ENCODE measurements at regions not wholly inside any gene's neighbourhood (a gene's known extent, or its start where the extent isn't known, plus 50 kb on each side); places are given as distances from the start of the nearest gene placed in this dataset.

- DNase-seq (ENCODE audit: low read depth, low spot score), result no peak
- no peak overlapping the region for H3K4me2 ChIP-seq (ENCODE audit: control insufficient read depth, extremely low read depth, insufficient read depth, low read depth, low read length)
- no peak overlapping the region for H3K4me3 ChIP-seq (ENCODE audit: control insufficient read depth in 2 of 3, extremely low read depth in 1 of 3, insufficient read depth in 2 of 3, low read depth in 1 of 3, low read length in 3 of 3)
- H4K20me1 ChIP-seq (ENCODE audit: control insufficient read depth, extremely low read depth, insufficient read depth, low read length), result no peaks in the 10 kb centered on the region
- peaks cover 4% of the 10 kb centered on the region for H3K9me3 ChIP-seq (ENCODE audit: control insufficient read depth, low read depth, low read length)
- H2AFZ ChIP-seq (ENCODE audit: control insufficient read depth, low read length), result no peak overlapping the region
- dilution Hi-C loops (cut with MboI; ENCODE audit: extremely low pct_ligation_motif_present, low sequenced_read_pairs), result no loop called here
- FAIRE-seq, result no peak
- H3K36me3 ChIP-seq (ENCODE audit: control insufficient read depth in 2 of 2, extremely low read depth in 1 of 2, insufficient read depth in 2 of 2, low read length in 2 of 2), result no peaks in the 10 kb centered on the region
- H3K9me1 ChIP-seq (ENCODE audit: control insufficient read depth, extremely low read depth, insufficient read depth, low read length), result no peaks in the 10 kb centered on the region
- H3K4me1 ChIP-seq (ENCODE audit: control insufficient read depth, extremely low read depth, insufficient read depth, low read length), result no peaks in the 10 kb centered on the region
- TF ChIP-seq CTCF (optimal IDR thresholded peaks at IDR 0.05 in 1 of 3, IDR thresholded peaks at IDR 0.05 in 1 of 3, conservative IDR thresholded peaks at IDR 0.05 in 1 of 3; ENCODE audit: extremely low read depth in 1 of 3, insufficient read depth in 2 of 3, low read length in 3 of 3) (no peak), EZH2 (IDR thresholded peaks at IDR 0.05; ENCODE audit: low read length) (no peak)
- no peaks in the 10 kb centered on the region for H3K27me3 ChIP-seq (ENCODE audit: control insufficient read depth, extremely low read depth, insufficient read depth, low read length)
- H3K79me2 ChIP-seq (ENCODE audit: control insufficient read depth, insufficient read depth, low read length), result no peaks in the 10 kb centered on the region
- H3K9ac ChIP-seq (ENCODE audit: control insufficient read depth, extremely low read depth, insufficient read depth, low read length), result no peak overlapping the region
- no peak overlapping the region for H3K27ac ChIP-seq (ENCODE audit: control insufficient read depth, insufficient read depth, low read length)
Observed at GRCh38 chr14:104248203-104249055, 110.0 kb downstream of the KIF26A start.

- Histone ChIP-seq H2AFZ (ENCODE audit: control insufficient read depth, low read length) (no peak overlapping the region), H3K27ac (ENCODE audit: control insufficient read depth, insufficient read depth, low read length) (no peak overlapping the region), H3K4me2 (ENCODE audit: control insufficient read depth, extremely low read depth, insufficient read depth, low read depth, low read length) (no peak overlapping the region), H4K20me1 (ENCODE audit: control insufficient read depth, extremely low read depth, insufficient read depth, low read length) (no peaks in the 10 kb centered on the region), H3K9me1 (ENCODE audit: control insufficient read depth, extremely low read depth, insufficient read depth, low read length) (no peaks in the 10 kb centered on the region), H3K4me1 (ENCODE audit: control insufficient read depth, extremely low read depth, insufficient read depth, low read length) (no peaks in the 10 kb centered on the region), H3K4me3 (ENCODE audit: control insufficient read depth in 2 of 3, extremely low read depth in 1 of 3, insufficient read depth in 2 of 3, low read depth in 1 of 3, low read length in 3 of 3) (no peak overlapping the region), H3K79me2 (ENCODE audit: control insufficient read depth, insufficient read depth, low read length) (no peaks in the 10 kb centered on the region), H3K9ac (ENCODE audit: control insufficient read depth, extremely low read depth, insufficient read depth, low read length) (no peak overlapping the region), H3K36me3 (ENCODE audit: control insufficient read depth in 2 of 2, extremely low read depth in 1 of 2, insufficient read depth in 2 of 2, low read length in 2 of 2) (no peaks in the 10 kb centered on the region), H3K9me3 (ENCODE audit: control insufficient read depth, low read depth, low read length) (peaks cover 4% of the 10 kb centered on the region), H3K27me3 (ENCODE audit: control insufficient read depth, extremely low read depth, insufficient read depth, low read length) (no peaks in the 10 kb centered on the region)
- no peak for FAIRE-seq
- TF ChIP-seq CTCF (optimal IDR thresholded peaks at IDR 0.05 in 1 of 3, IDR thresholded peaks at IDR 0.05 in 1 of 3, conservative IDR thresholded peaks at IDR 0.05 in 1 of 3; ENCODE audit: extremely low read depth in 1 of 3, insufficient read depth in 2 of 3, low read length in 3 of 3) (no peak), EZH2 (IDR thresholded peaks at IDR 0.05; ENCODE audit: low read length) (no peak)
- dilution Hi-C loops (cut with MboI; ENCODE audit: extremely low pct_ligation_motif_present, low sequenced_read_pairs), result no loop called here
- no peak for DNase-seq (ENCODE audit: low read depth, low spot score)
Observed at GRCh38 chr14:104249089-104249488, 110.7 kb downstream of the KIF26A start.
